ENCODE measurements at regions not wholly inside any gene's neighbourhood (a gene's known extent, or its start where the extent isn't known, plus 50 kb on each side); places are given as distances from the start of the nearest gene placed in this dataset.
A peak's percentile ranks its signal among the peaks of the same experiment; 100 is the strongest.

GRCh38 chr14:65179918-65180724 lies 77.8 kb upstream of the MAX start:
- H2AFZ ChIP-seq = peak overlapping the region; percentile 40
- TF ChIP-seq EZH2phosphoT487 (IDR thresholded peaks at IDR 0.05; ENCODE audit: insufficient read depth, low read depth) (no peak), EZH2 (IDR thresholded peaks at IDR 0.05; ENCODE audit: insufficient read depth, poor library complexity, severe bottlenecking) (no peak)
- no peaks in the 10 kb centered on the region for H3K27me3 ChIP-seq (replicated peaks; ENCODE audit: insufficient read depth)
- peak overlapping the region; percentile 32 for H3K4me2 ChIP-seq (ENCODE audit: unreplicated experiment)
- no peaks in the 10 kb centered on the region for H4K20me1 ChIP-seq (ENCODE audit: insufficient read depth)
- peak; percentile 94 for DNase-seq
- WGBS, 2 experiments (ENCODE audit: low coverage in 1 of 2, low lambda C conversion rate in 2 of 2, missing lambda C conversion rate in 2 of 2) = 40 to 41% methylated on average over 8 of the region's 8 CpGs
- H3K9ac ChIP-seq = peak overlapping the region; percentile 7; the same call in 1 of the 2 replicates
- H3K4me1 ChIP-seq (ENCODE audit: insufficient read depth) = peaks cover 26% of the 10 kb centered on the region
- H3K4me3 ChIP-seq = peak overlapping the region; percentile 3; the same call in 1 of the 2 replicates
- peaks cover 21% of the 10 kb centered on the region for H3F3A ChIP-seq (ENCODE audit: insufficient read depth)
- in situ Hi-C loops (cut with MboI) = no loop called here
- H3K9me2 ChIP-seq (ENCODE audit: insufficient read depth) = no peaks in the 10 kb centered on the region
- peak overlapping the region; percentile 74 for H3K27ac ChIP-seq
- no peaks in the 10 kb centered on the region for H3K79me2 ChIP-seq (ENCODE audit: insufficient read depth)
- no peaks in the 10 kb centered on the region for H3K9me3 ChIP-seq (ENCODE audit: low read depth)
- no peaks in the 10 kb centered on the region for H3K36me3 ChIP-seq (ENCODE audit: low read depth)

GRCh38 chr14:65180725-65181025 lies 78.4 kb upstream of the MAX start:
- whole genome bisulfite sequencing, 2 experiments (ENCODE audit: low coverage in 1 of 2, low lambda C conversion rate in 2 of 2, missing lambda C conversion rate in 2 of 2) = 0 to 5% methylated on average over 1 of the region's 1 CpG
- no peaks in the 10 kb centered on the region for H3K36me3 ChIP-seq (ENCODE audit: low read depth)
- H3K4me1 ChIP-seq (ENCODE audit: insufficient read depth) = peaks cover 26% of the 10 kb centered on the region
- peak overlapping the region; percentile 74 for H3K27ac ChIP-seq
- H3K79me2 ChIP-seq (ENCODE audit: insufficient read depth) = no peaks in the 10 kb centered on the region
- DNase-seq = no peak
- no peaks in the 10 kb centered on the region for H4K20me1 ChIP-seq (ENCODE audit: insufficient read depth)
- in situ Hi-C loops (cut with MboI) = no loop called here
- no peak overlapping the region for H3K4me3 ChIP-seq
- peak overlapping the region; percentile 32 for H3K4me2 ChIP-seq (ENCODE audit: unreplicated experiment)
- peaks cover 21% of the 10 kb centered on the region for H3F3A ChIP-seq (ENCODE audit: insufficient read depth)
- H3K9ac ChIP-seq = peak overlapping the region; percentile 7; the same call in 1 of the 2 replicates
- no peak for TF ChIP-seq EZH2 (IDR thresholded peaks at IDR 0.05; ENCODE audit: insufficient read depth, poor library complexity, severe bottlenecking)
- H2AFZ ChIP-seq = peak overlapping the region; percentile 40
- no peaks in the 10 kb centered on the region for H3K9me2 ChIP-seq (ENCODE audit: insufficient read depth)
- no peaks in the 10 kb centered on the region for H3K9me3 ChIP-seq (ENCODE audit: low read depth)
- no peaks in the 10 kb centered on the region for H3K27me3 ChIP-seq (replicated peaks; ENCODE audit: insufficient read depth)

- peaks cover 26% of the 10 kb centered on the region for H3K4me1 ChIP-seq (ENCODE audit: insufficient read depth)
- H3K27me3 ChIP-seq (replicated peaks; ENCODE audit: insufficient read depth) = no peaks in the 10 kb centered on the region
- H3F3A ChIP-seq (ENCODE audit: insufficient read depth) = peaks cover 21% of the 10 kb centered on the region
- H4K20me1 ChIP-seq (ENCODE audit: insufficient read depth) = no peaks in the 10 kb centered on the region
- WGBS, 2 experiments (ENCODE audit: low coverage in 1 of 2, low lambda C conversion rate in 2 of 2, missing lambda C conversion rate in 2 of 2) = 60 to 64% methylated on average over 8 of the region's 8 CpGs
- H3K27ac ChIP-seq = no peak overlapping the region
- H3K36me3 ChIP-seq (ENCODE audit: low read depth) = no peaks in the 10 kb centered on the region
- H3K9me2 ChIP-seq (ENCODE audit: insufficient read depth) = no peaks in the 10 kb centered on the region
- H3K4me3 ChIP-seq = no peak overlapping the region
- H3K9me3 ChIP-seq (ENCODE audit: low read depth) = no peaks in the 10 kb centered on the region
- H3K4me2 ChIP-seq (ENCODE audit: unreplicated experiment) = no peak overlapping the region
- in situ Hi-C loops (cut with MboI) = no loop called here
- TF ChIP-seq EZH2phosphoT487 (IDR thresholded peaks at IDR 0.05; ENCODE audit: insufficient read depth, low read depth) (no peak), EZH2 (IDR thresholded peaks at IDR 0.05; ENCODE audit: insufficient read depth, poor library complexity, severe bottlenecking) (no peak)
- peak overlapping the region; percentile 59 for H2AFZ ChIP-seq
- DNase-seq = peak; percentile 71
- no peak overlapping the region for H3K9ac ChIP-seq
- H3K79me2 ChIP-seq (ENCODE audit: insufficient read depth) = no peaks in the 10 kb centered on the region
Observed at GRCh38 chr14:65184032-65184764, 81.9 kb upstream of the MAX start.

- Histone ChIP-seq H2AFZ (no peak overlapping the region), H3K4me3 (no peak overlapping the region), H3K9me2 (ENCODE audit: insufficient read depth) (no peaks in the 10 kb centered on the region), H4K20me1 (ENCODE audit: insufficient read depth) (no peaks in the 10 kb centered on the region), H3K9me3 (ENCODE audit: low read depth) (no peaks in the 10 kb centered on the region), H3K4me2 (ENCODE audit: unreplicated experiment) (no peak overlapping the region), H3K4me1 (ENCODE audit: insufficient read depth) (peaks cover 12% of the 10 kb centered on the region), H3K9ac (no peak overlapping the region), H3K36me3 (ENCODE audit: low read depth) (no peaks in the 10 kb centered on the region), H3K79me2 (ENCODE audit: insufficient read depth) (no peaks in the 10 kb centered on the region), H3K27ac (no peak overlapping the region), H3F3A (ENCODE audit: insufficient read depth) (0 out of 2 replicates have a peak, but pooled peaks cover 6% of the 10 kb centered on the region), H3K27me3 (replicated peaks; ENCODE audit: insufficient read depth) (no peaks in the 10 kb centered on the region)
- WGBS, 2 experiments (ENCODE audit: low coverage in 1 of 2, low lambda C conversion rate in 2 of 2, missing lambda C conversion rate in 2 of 2) = 86 to 89% methylated on average over 4 of the region's 4 CpGs
- DNase-seq = no peak
- TF ChIP-seq EZH2phosphoT487 (IDR thresholded peaks at IDR 0.05; ENCODE audit: insufficient read depth, low read depth) (no peak), EZH2 (IDR thresholded peaks at IDR 0.05; ENCODE audit: insufficient read depth, poor library complexity, severe bottlenecking) (no peak)
- in situ Hi-C loops (cut with MboI) = no loop called here
Observed at GRCh38 chr14:65185829-65186228, 83.5 kb upstream of the MAX start.
